Thyroid gland (tissue), 4 donors: ENCODE measurements at regions not wholly inside any gene's neighbourhood (a gene's known extent, or its start where the extent isn't known, plus 50 kb on each side); places are given as distances from the start of the nearest gene placed in this dataset.
"Not testable (repeated sequence)": the region's sequence is repeated elsewhere in the genome, so short reads cannot be mapped to it uniquely, and the experiment has no call there.

Source experiments
- DNase-seq, 2 donors: peaks; one replicate each; pipeline ENCODE4 v3.0.0-alpha.2; 2019
- H3K27ac ChIP-seq, 3 donors: fragments of 200-600 bp; sonication (generic); 1 replicate in 2 of 3; 2 replicates in 1 of 3; pipeline ENCODE4 v1.5.1; 2016 to 2019; ENCODE audit warnings: mild to moderate bottlenecking in 1 of 3, moderate library complexity in 1 of 3
- H3K27me3 ChIP-seq: fragments of 200-600 bp; sonication (generic); one replicate; pipeline ENCODE4 v1.5.1; 2019
- H3K36me3 ChIP-seq, 2 donors: fragments of 200-600 bp; sonication (generic); one replicate each; pipeline ENCODE4 v1.5.1; 2016 to 2019
- H3K4me1 ChIP-seq, 2 donors: fragments of 200-600 bp; sonication (generic); one replicate each; pipeline ENCODE4 v1.5.1; 2017 to 2019
- H3K4me3 ChIP-seq, 3 donors: fragments of 200-600 bp; sonication (generic); replicated peaks in 1 of 3; 1 replicate in 2 of 3; 2 replicates in 1 of 3; pipeline ENCODE4 v1.5.1; 2016; ENCODE audit warnings: mild to moderate bottlenecking in 1 of 3
- H3K9me3 ChIP-seq: fragments of 200-600 bp; sonication (generic); one replicate; pipeline ENCODE4 v1.5.1; 2017
- CTCF ChIP-seq, 6 experiments: fragments of 200-600 bp in 3 of 6; fragments of 450-650 bp in 3 of 6; sonication (generic) in 3 of 6; IDR thresholded peaks; one replicate each; pipeline ENCODE4 v1.5.1; 2016 to 2019; ENCODE audit warnings: antibody characterized with exemption in 6 of 6, mild to moderate bottlenecking in 2 of 6, inconsistent platforms in 1 of 6, moderate library complexity in 1 of 6
- POLR2A ChIP-seq, 2 donors: fragments of 450-650 bp; IDR thresholded peaks; one replicate each; pipeline ENCODE4 v1.6.1; 2017; ENCODE audit warnings: antibody characterized with exemption in 2 of 2, mild to moderate bottlenecking in 2 of 2, moderate library complexity in 1 of 2
- WGBS, 2 donors: methylation state at CpG; one replicate each; pipeline ENCODE4 v1.1.5; 2017; 5-methylcytosine and 5-hydroxymethylcytosine counted together
- intact Hi-C: fragments of 100-400 bp; cut with DNase I; formaldehyde crosslinking; loops from one replicate; pipeline ENCODE4 v1.15.1; 2023

- TF ChIP-seq POLR2A (IDR thresholded peaks at IDR 0.05) (no peak), CTCF (IDR thresholded peaks at IDR 0.05) (no peak)
- H3K4me1 ChIP-seq = no peaks in the 10 kb centered on the region
- intact Hi-C loops = no loop called here
- 87% methylated on average over 12 to 16 of the region's 16 CpGs for WGBS, 2 donors
- no peaks in the 10 kb centered on the region for H3K36me3 ChIP-seq
- DNase-seq = no peak
- no peak overlapping the region for H3K4me3 ChIP-seq
- no peaks in the 10 kb centered on the region for H3K9me3 ChIP-seq
- no peaks in the 10 kb centered on the region for H3K27me3 ChIP-seq
- H3K27ac ChIP-seq = no peak overlapping the region
These were observed 97.3 kb downstream of the RTP5 start for GRCh38 chr2:241966647-241967466.

- Histone ChIP-seq H3K4me3 (no peak overlapping the region), H3K36me3 (peaks cover 0 to under 1% of the 10 kb centered on the region in 2 donors), H3K27me3 (no peaks in the 10 kb centered on the region), H3K4me1 (no peaks in the 10 kb centered on the region), H3K9me3 (no peaks in the 10 kb centered on the region), H3K27ac (no peak overlapping the region)
- intact Hi-C loops = no loop called here
- TF ChIP-seq CTCF (IDR thresholded peaks at IDR 0.05) (no peak), POLR2A (IDR thresholded peaks at IDR 0.05) (no peak)
- no peak for DNase-seq
- 92 to 94% methylated on average over 17 of the region's 17 CpGs for WGBS, 2 donors
These were observed 98.1 kb downstream of the RTP5 start for GRCh38 chr2:241967467-241968144.

GRCh38 chr2:241968417-241968816 lies 98.9 kb downstream of the RTP5 start:
- TF ChIP-seq POLR2A (IDR thresholded peaks at IDR 0.05) = no peak
- no peak for TF ChIP-seq CTCF (IDR thresholded peaks at IDR 0.05)
- Histone ChIP-seq H3K36me3 (peaks cover 0 to 6% of the 10 kb centered on the region in 2 donors), H3K27me3 (no peaks in the 10 kb centered on the region), H3K27ac (no peak overlapping the region), H3K4me3 (no peak overlapping the region), H3K4me1 (no peaks in the 10 kb centered on the region), H3K9me3 (no peaks in the 10 kb centered on the region)
- intact Hi-C loops = no loop called here
- 93 to 94% methylated on average over 9 of the region's 9 CpGs for WGBS, 2 donors
- DNase-seq = no peak

GRCh38 chr2:241969182-241969581 lies 99.7 kb downstream of the RTP5 start:
- H3K27ac ChIP-seq, H3K9me3 ChIP-seq, DNase-seq, H3K4me3 ChIP-seq, H3K36me3 ChIP-seq, intact Hi-C loops, H3K4me1 ChIP-seq, H3K27me3 ChIP-seq: not testable (repeated sequence)
- 93% methylated on average over 6 of the region's 6 CpGs for WGBS, 2 donors

GRCh38 chr2:241970716-241971115 lies 101.2 kb downstream of the RTP5 start:
- Histone ChIP-seq H3K4me1 (no peaks in the 10 kb centered on the region), H3K36me3 (peaks cover 0 to 6% of the 10 kb centered on the region in 2 donors), H3K27ac (no peak overlapping the region), H3K4me3 (no peak overlapping the region), H3K27me3 (no peaks in the 10 kb centered on the region), H3K9me3 (no peaks in the 10 kb centered on the region)
- DNase-seq = no peak
- TF ChIP-seq POLR2A (IDR thresholded peaks at IDR 0.05) (no peak), CTCF (IDR thresholded peaks at IDR 0.05) (no peak)
- intact Hi-C loops = no loop called here
- WGBS, 2 donors = 87 to 90% methylated on average over 5 of the region's 5 CpGs
